ENCODE measurements at regions not wholly inside any gene's neighbourhood (a gene's known extent, or its start where the extent isn't known, plus 50 kb on each side); places are given as distances from the start of the nearest gene placed in this dataset.

DNA sequence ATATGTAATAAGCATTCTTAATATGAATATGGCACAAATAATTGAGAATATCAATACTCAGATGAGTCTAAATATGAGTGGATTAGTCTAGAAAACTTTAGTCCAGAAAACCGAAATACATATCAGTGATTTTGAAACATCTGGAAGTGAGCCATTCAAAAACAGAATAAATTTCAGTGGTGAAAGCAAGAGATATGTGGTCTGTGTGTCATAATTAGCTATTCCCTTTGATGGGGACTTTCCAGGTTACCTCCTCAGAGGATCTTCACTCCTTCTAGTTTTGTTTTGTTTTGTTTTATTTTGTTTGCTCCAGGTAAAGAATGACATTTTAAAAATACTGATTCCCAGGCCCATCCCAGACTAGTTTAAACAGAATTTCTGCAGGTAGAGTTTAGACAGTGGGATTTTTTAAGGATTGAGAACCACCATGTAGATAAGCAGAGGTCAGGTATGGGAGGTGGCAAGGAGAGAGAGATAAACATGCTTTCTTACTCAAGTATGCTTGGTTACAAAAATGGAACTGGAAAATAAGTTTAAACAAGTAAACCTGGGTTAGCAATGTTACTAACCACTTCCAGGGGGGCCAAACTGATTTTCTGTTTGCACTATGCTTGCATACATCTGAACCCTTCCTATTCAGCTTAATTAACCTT, 70.7 kb downstream of the NABP1 start:
- TF ChIP-seq EZH2 (IDR thresholded peaks at IDR 0.05; ENCODE audit: low read length, unreplicated experiment): no peak
- TF ChIP-seq, protein P1, sequence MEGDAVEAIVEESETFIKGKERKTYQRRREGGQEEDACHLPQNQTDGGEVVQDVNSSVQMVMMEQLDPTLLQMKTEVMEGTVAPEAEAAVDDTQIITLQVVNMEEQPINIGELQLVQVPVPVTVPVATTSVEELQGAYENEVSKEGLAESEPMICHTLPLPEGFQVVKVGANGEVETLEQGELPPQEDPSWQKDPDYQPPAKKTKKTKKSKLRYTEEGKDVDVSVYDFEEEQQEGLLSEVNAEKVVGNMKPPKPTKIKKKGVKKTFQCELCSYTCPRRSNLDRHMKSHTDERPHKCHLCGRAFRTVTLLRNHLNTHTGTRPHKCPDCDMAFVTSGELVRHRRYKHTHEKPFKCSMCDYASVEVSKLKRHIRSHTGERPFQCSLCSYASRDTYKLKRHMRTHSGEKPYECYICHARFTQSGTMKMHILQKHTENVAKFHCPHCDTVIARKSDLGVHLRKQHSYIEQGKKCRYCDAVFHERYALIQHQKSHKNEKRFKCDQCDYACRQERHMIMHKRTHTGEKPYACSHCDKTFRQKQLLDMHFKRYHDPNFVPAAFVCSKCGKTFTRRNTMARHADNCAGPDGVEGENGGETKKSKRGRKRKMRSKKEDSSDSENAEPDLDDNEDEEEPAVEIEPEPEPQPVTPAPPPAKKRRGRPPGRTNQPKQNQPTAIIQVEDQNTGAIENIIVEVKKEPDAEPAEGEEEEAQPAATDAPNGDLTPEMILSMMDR (conservative IDR thresholded peaks at IDR 0.05; ENCODE audit: low read depth, low read length): no peak

Data from PC-3 (cell line).